BJ (cell line): ENCODE measurements at regions not wholly inside any gene's neighbourhood (a gene's known extent, or its start where the extent isn't known, plus 50 kb on each side); places are given as distances from the start of the nearest gene placed in this dataset.

Experiments used
- CTCF ChIA-PET: fragments of 350-600 bp; formaldehyde crosslinking; extraction: SDS; loops from one replicate; lab custom pipeline; 2021; ENCODE audit warnings: antibody characterized with exemption, inconsistent platforms; lab: Yijun Ruan, JAX
- POLR2A ChIA-PET: fragments of 300-600 bp; sonication (Branson Sonifier 250); formaldehyde crosslinking; extraction: SDS; loops from one replicate; lab custom pipeline; 2021; ENCODE audit warnings: antibody characterized with exemption; lab: Charles Lee
- DNase-seq: peaks from one replicate; pipeline ENCODE4 v3.0.0-alpha.2; 2011; ENCODE audit warnings: low read depth
- H3K27me3 ChIP-seq: 2 replicates; pipeline ENCODE4 v1.6.0; 2011; ENCODE audit warnings: low read length; ENCODE audit not compliant: control insufficient read depth, insufficient read depth
- H3K36me3 ChIP-seq: 2 replicates; pipeline ENCODE4 v1.5.1; 2011; ENCODE audit warnings: low read length; ENCODE audit not compliant: control insufficient read depth, insufficient read depth
- H3K4me3 ChIP-seq: 2 replicates; pipeline ENCODE4 v1.5.1; 2011; ENCODE audit warnings: low read depth, mild to moderate bottlenecking, control low read depth, low read length
- CTCF ChIP-seq: IDR thresholded peaks from 2 replicates; pipeline ENCODE4 v1.5.1; 2011; ENCODE audit warnings: low read depth, mild to moderate bottlenecking, control low read depth, inconsistent platforms, low read length, moderate library complexity; ENCODE audit not compliant: insufficient read depth

- DNase-seq = no peak
- no peak for TF ChIP-seq CTCF
- no peak overlapping the region for H3K4me3 ChIP-seq
- no peaks in the 10 kb centered on the region for H3K27me3 ChIP-seq
- H3K36me3 ChIP-seq = no peaks in the 10 kb centered on the region
- ChIA-PET CTCF (no interaction called here), POLR2A (no interaction called here)
Measured at GRCh38 chr5:28117691-28118090, 1079.3 kb upstream of the CDH9 start.

GRCh38 chr5:28117273-28117672 lies 1078.9 kb upstream of the CDH9 start:
- DNase-seq = no peak
- ChIA-PET POLR2A (no interaction called here), CTCF (no interaction called here)
- H3K27me3 ChIP-seq = no peaks in the 10 kb centered on the region
- H3K36me3 ChIP-seq = no peaks in the 10 kb centered on the region
- TF ChIP-seq CTCF = no peak
- no peak overlapping the region for H3K4me3 ChIP-seq

GRCh38 chr5:28110781-28111180 lies 1072.4 kb upstream of the CDH9 start:
- DNase-seq = no peak
- Histone ChIP-seq H3K4me3 (no peak overlapping the region), H3K27me3 (no peaks in the 10 kb centered on the region), H3K36me3 (no peaks in the 10 kb centered on the region)
- CTCF ChIA-PET = no interaction called here
- no peak for TF ChIP-seq CTCF
- POLR2A ChIA-PET = no interaction called here

GRCh38 chr5:28104080-28104479 lies 1065.7 kb upstream of the CDH9 start:
- no peak for TF ChIP-seq CTCF
- POLR2A ChIA-PET = no interaction called here
- H3K36me3 ChIP-seq = no peaks in the 10 kb centered on the region
- H3K4me3 ChIP-seq = no peak overlapping the region
- H3K27me3 ChIP-seq = no peaks in the 10 kb centered on the region
- CTCF ChIA-PET = no interaction called here
- DNase-seq = no peak

- CTCF ChIA-PET = no interaction called here
- no peak for TF ChIP-seq CTCF
- Histone ChIP-seq H3K4me3 (no peak overlapping the region), H3K27me3 (no peaks in the 10 kb centered on the region), H3K36me3 (no peaks in the 10 kb centered on the region)
- POLR2A ChIA-PET = no interaction called here
- DNase-seq = no peak
Measured at GRCh38 chr5:28084069-28084468, 1045.7 kb upstream of the CDH9 start.
